GM18517 (cell line): ENCODE measurements at regions not wholly inside any gene's neighbourhood (a gene's known extent, or its start where the extent isn't known, plus 50 kb on each side); places are given as distances from the start of the nearest gene placed in this dataset.

ENCODE experiments used
- ATAC-seq: cut with Tn5 transposase; IDR thresholded peaks from one replicate; pipeline ENCODE4 v1.9.1; 2021; ENCODE audit warnings: mild to moderate bottlenecking, moderate library complexity; ENCODE audit not compliant: unreplicated experiment

DNA sequence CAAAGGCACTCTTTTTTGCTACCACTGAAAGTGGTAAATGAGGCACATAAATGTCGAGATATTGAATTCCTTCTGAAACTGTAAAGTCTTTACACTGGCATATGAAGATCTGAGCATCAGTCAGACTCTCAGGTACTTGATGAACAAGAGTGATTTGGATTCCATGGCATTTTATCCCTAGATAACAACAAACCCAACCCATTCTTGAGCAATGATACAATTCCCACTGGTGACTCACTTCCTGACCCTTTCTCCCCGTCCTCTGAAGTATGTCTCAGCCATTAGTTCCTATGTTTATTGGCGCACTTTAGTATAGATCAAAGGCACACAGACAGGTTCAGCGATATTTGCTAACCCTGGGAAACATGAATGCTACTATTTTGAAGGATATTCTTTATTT lies 147.0 kb upstream of the RBFOX1 start:
- no peak for ATAC-seq

DNA sequence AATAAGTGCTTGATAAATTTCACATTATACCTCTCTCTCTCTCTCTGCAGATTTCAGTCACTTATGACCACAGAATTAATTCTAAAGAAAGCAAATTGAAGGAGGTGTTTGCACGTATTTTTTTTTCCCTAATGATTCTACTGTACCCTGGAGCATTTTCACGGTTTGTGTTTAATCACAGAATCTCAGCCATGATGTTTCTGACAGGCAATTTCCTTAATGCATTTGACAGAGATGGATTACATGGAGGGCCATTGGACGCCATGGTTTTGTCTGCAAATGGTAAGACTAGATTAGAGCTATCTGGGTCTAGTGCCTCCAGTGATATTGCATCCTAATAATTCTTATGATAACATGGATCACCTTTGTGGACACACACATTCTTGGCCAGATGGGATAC lies 147.5 kb upstream of the RBFOX1 start:
- no peak for ATAC-seq

DNA sequence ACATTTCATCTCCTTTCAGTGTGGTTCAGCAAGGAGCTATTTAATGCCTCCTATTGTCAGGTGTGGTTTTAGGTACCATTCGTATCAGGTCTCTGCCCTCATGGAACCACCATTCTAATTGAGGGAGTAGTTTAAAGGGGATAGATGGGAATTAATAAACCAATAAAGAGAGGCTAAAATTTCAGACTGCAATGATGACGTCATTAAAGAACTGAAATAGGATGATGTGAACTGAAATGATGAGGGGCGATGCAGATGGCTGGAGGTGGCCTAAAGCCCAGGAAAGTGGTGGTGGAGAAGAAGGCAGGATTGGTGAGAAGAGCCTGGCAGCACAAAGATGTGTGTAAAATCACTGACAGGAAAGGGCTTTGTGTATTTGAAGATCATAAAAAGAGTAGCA lies 148.9 kb upstream of the RBFOX1 start:
- ATAC-seq, result no peak

DNA sequence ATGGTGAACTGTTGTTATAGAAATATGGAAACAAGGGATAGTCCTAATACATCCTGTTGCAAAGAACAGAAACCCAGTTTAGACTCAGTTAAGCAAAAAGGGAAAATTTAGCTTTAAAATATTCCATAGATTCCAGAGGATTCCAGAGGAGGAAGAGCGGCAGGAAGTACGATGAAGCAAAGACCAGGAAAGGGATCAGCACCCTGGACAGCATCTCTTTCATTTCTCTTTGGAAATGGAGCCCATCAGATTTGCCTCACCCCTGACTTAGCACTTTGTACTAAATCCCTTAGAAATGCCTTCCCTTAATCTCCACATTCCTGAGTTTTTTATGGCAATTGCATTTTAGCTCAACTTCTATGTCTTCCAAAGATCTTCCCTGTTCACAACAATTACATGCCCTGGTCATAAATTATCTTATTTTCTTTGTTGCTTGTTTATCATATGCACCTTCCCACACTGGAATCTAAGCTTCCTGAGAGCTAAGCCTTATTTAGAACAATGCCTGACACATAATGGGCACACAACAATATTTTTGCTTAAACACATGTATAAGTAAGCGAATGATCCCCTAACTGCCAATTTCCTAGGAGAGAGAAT lies 150.0 kb upstream of the RBFOX1 start:
- no peak for ATAC-seq

DNA sequence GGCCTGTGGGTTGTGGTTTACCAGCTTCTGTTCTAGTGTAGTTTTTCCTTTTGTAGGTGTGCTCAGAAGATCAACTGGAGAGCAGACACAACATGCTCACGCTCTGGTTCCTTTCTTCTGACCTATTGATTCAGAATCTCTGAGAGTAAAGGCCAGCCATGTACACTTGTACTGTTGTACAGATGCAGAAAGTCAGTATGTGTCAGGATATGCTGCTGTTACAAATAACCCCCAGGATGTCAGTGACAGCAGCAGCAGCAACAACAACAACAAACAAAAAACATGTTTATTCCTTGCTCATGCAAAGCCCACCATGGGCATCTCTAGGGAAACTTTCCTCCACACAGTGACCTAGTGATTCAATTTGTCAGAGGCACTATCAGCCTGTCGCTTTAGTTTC lies 154.8 kb upstream of the RBFOX1 start:
- ATAC-seq, result no peak

DNA sequence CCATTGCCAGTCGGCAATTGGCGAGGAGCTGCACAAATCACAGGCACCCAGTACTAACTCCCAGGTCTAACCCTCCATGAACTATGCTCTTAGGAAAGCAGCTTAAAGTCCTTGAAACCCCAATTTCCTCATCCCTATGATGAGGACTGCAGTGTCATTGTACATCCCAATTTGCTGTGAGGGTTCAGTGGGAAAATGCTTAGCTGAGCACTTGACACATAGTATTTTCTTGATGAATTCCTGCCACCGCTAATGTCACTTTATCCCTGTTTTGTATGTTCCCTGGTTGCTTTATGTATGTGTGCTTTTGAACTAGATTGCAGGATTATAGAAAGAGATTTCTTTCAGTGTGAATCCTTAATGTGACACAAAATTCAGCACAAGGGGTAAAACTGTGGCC lies 161.5 kb upstream of the RBFOX1 start:
- no peak for ATAC-seq

DNA sequence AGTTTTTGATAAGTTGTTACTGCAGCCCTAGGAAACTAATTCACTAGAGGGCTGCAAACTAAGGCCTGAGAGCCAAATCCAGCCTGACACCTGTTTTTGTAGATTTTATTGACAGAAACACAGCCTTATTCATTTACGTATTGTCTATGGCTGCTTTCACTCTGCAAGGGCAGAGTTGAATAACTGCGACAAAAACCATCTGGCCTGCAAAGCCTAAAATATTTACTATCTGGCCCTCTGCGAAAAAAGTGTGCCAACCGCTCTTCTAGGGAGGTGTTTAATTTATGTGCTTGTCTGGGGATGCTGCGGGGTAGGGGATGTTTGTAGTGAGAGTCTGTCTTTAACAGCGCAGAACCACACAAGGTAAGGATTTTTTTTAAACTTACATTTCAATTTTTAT lies 165.0 kb upstream of the RBFOX1 start:
- ATAC-seq, result no peak

DNA sequence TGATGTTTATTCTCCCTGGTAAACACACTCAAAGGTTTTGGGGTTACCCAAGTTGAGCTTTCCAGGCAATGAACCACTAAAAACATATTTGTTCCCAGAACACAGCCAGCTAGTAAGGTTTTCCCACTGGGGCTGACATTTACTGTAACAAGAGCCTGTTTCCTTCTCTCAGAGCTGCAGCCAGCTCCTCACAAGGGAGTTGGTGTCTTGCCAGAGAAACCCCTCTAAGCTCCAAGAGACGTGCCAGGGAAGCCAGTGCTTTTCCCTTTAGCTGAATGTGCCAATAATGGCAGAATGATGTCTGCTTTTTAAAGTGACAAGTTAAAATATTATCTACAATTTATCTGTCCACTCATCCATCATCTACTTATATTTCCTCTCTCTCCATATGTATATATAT lies 170.8 kb upstream of the RBFOX1 start:
- no peak for ATAC-seq

DNA sequence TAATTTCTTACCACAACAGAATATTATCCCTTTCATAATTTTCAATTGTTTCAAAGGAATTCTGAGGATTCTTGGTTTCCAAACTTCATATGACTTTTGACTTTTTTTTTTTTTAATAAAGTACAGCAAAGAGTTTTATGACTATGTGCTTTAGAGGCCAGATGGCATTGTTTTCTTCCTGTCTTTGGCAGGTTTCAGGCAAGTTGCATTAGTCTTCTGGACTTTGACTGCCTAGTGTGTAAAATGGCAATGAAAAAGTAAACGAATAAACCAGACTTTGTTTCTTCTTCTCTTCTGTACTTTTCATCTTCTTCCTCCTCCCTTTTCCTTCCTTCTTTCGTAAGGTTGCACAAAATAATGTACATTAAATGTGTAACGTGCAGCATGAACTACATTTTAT lies 172.6 kb upstream of the RBFOX1 start:
- no peak for ATAC-seq

DNA sequence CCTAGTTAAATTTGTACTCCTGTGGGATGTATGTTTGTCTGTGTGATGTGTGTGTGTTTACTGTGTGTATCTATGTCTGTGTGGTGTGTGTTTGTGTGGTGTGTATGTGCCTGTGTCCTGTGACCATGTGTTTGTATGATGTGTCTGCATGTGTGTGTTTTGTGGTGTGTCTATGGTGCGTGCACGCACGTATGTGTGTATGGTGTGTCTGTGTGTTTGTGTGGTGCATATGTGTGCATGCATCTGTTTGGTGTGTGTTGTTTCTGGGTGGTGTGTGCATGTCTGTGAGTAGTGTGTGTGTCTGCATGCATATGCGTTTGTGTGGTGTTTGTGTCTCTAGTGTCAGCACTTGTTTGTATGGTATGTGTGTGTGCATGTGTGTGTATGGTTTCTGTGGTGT lies 174.2 kb upstream of the RBFOX1 start:
- no peak for ATAC-seq

DNA sequence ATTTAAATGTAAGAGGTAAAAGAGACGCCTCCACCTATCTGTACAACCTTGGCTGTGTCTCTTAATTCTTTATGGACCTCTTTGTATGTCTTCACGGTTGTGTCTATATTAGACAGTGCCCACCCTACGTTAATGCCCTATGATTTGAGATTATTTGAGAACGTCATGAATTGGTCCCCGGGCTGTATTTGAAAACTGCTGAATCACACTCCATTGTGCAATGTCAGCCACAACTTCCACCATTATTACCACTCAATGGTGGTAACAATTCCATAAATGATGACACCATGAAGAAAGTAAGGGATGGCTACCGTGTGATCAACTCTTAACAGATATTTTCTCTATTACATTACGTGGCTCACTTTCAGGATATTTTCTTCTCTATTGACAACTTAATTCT lies 182.4 kb upstream of the RBFOX1 start:
- ATAC-seq, result no peak

DNA sequence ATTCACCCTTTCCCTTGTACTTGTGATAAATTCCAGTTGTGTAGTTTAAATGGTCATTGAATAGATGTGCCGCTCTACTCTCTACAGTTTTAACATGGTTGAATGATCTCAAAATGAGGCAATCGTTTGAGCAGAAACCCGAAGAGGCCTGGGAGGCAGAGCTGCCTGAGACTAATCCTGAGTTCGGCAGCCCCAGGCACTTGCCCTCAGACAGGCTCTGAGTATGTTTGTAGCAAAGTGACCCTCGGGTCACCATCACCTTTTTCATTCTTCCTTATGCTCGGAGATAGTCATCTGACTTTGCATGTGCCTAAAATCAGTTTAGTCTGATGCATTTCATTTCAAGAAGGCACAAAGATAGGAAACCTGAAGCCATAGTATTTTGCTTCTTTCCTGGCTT lies 184.0 kb upstream of the RBFOX1 start:
- no peak for ATAC-seq

DNA sequence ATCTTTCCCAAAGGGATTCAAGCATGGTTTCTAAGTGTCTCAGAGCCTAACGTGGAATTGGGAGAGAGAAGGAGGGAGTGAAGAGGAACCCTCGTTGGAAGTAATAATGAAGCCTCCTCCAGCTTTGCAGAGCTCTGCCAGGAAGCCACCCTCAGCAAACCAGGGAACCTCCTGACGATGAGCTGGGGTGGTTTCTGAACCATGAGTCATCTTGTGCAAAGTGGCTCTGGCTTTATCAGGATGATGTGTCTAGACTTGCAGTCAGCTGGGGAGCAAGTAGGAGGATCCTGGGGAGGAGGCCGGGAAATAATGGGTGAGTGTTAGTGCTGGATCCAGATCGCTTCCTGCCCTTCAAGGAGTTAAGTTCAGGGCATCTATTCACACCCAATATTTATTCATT lies 191.7 kb upstream of the RBFOX1 start:
- no peak for ATAC-seq

DNA sequence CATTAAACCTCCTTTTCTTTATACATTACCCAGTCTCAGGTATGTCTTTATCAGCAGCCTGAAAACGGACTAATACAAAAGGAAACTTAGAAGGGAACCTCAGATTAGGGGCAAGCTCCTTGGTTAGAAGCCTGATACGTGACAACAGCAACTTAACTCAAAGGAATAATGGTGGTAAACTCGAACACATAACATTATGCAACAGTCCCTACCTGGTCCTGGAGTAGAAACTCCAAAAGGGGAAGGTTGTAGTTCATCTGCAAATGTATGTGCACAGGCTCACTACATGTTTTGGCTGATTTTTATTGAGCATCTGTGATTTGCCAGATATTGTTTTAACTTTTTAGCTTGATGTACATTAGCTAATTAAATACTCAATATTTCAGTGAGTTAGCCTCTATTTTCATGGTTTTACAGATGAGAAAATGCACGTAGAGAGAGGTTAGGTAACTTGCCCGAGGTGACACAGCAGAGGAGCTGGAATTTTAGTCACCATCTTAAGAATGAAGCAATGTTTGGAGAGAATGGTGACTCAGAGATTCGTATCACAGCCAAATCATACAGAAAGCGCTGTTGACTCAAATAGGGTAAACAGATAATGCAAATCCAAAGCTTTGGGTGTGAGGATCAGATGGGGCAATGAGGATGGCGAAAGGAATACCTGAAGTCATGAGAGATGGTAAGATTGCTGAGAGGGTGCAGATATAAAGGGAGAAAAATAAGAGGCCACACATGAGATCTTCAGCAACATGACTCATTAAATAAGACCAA lies 194.9 kb upstream of the RBFOX1 start:
- no peak for ATAC-seq

DNA sequence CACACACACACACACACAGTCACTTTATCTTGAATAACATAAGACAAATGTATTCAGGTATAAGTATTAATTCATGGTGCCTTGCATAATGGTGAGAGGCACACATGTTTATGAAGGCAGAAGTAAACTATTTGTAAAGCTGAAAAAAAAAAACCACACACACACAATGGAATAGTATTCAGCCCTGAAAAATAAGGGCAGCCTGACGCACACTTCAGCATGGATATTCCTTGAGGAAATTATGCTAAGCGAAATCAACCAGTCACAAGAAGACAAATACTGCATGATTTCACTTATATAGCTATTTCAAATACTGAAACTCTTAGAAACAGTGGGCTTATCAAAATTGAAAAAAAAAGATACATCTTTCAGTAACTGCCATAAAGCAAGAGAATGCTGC lies 200.2 kb upstream of the RBFOX1 start:
- ATAC-seq, result no peak

DNA sequence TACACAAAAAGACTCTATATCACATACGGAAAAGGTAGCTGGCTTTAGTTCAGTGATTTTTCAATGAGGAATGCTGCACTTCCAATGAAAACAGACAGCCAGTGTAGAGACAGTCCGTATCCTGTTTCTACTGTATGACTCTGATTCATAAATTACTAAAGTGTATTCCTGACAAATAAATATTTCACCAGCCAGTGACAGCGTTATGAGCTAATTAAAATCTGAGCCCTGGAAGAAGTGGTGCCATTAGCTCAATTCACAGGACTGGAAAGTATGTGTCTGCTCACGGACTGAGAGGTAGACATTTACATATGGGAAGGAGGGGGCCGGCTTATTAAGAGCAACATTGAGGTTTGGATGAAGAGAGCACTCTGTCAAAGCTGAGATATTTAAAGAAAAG lies 207.9 kb upstream of the RBFOX1 start:
- ATAC-seq, result no peak

DNA sequence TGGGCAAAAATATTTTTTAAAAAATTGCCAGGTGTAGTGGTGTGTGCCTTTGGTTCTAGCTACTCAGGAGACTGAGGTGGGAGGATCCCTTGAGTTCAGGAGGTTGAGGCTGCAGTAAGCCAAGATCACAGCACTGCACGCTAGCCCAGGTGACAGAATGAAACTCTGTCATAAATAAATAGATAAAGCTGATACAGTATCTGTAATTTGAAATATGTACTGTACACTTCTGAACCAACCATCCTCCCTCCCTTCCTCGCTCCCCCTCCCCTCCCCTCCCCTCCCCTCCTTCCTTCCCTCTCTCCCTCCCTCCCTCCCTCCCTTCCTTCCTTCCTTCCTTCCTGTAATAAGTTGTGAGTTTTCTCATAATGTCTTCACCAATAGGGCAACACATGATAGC lies 208.4 kb upstream of the RBFOX1 start:
- no peak for ATAC-seq

DNA sequence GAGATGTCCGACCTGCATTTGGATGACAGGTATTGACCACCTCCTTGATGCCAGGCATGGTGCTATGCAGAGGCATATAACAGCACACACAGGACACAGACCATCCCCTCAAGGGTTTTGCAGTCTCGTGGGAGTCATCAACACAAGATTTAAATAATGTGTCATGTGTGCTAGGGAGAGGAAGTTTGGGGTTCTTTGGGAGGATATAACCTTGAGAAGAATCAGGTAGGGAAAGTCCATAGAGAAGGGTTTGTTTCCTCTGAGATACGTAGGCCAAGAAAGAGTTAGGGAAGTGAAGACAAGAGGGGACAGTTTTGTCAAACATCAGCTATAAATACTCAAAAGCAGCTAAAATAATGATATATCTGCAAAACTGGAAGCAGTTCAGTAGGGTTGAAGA lies 215.9 kb upstream of the RBFOX1 start:
- no peak for ATAC-seq

DNA sequence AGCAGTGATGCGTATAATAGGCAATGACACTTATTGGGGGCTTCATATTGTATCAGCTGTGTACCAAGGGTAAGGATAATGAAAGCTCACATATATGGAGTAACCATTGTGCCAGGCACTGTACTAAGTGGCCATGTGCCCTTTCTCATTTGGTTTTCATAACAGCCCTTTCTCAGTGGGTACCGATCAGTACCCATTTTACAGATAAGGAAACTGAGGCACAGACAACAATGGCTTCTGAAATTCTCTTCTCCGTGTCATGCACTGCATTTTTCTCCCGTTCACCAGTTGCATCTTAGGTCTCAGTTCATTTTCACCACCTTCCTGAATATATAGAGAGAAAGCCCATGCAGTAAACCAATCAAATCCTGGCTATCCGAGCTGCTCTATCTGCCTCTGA lies 216.7 kb upstream of the RBFOX1 start:
- no peak for ATAC-seq

DNA sequence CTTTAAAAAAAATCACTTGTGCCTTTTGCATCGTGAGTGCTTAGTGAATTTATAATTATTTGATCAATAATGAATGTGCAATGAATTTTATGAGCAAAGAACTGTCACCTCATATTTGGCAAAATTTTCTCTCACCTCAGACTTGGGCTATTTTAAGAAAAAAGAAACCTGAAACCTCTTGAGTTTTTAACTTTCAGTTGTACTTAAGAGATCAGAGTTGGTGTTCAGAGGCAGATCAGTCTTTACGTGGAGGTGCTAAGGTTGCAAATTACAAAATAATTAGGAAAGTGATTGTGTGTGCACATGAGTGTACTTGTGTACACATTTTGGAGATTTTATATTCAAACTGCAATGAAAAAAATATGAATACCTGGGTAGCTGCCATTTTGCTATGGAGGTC lies 218.7 kb upstream of the RBFOX1 start:
- ATAC-seq, result no peak

DNA sequence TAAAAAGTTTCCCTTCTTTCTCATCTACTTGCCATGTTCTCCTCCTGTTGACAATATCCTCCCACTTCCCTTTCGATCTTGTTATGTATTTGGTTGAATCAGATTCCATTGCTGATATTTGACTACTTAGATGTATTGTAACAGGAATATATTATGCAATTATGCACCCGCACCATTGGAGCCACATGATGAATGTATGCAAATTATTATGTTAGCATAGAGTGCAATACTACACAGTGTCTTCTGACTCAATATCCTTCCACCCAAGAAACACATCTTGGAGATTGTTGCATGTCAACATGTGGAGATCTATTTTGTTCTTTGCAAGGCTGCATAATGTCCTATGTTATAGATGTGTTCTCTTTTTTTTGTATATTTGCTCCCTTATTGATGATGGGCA lies 219.2 kb upstream of the RBFOX1 start:
- no peak for ATAC-seq

DNA sequence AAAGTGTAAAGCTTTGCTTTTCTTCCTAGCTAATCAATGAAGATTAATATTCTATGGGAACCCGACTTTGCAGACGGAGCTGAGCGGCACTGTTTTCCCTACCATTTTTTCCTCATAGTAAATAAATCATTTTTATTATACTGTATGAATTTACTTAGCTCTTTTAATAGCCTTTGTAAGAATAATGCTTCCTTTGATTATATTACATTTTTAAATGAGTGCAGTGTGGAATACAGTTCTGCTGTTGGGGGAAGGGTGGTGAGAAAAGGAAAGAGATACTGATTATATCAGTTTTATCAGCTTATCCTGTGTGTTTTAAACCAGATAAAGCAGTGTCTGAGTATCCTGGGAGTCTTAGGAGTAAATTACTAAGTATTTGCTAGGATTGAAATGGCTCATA lies 221.4 kb upstream of the RBFOX1 start:
- no peak for ATAC-seq

DNA sequence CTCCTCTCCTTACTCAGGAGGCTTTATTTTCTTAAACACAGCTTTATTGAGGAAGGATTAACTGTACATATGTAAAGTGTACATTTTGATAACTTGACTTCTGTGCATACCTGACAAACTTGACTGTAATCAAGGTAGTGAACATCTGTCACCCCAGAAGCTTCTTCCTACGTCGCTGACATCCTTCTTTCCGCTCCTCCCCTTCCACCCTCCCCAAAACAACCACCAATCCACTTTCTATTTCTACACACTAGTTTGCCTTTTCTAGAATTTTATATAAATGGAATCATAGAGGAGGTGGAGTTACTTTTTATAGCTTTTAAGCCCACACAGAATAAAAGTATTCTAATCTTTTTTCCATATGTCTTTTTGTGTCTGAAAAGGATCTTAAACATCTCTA lies 225.2 kb upstream of the RBFOX1 start:
- no peak for ATAC-seq
